ENCODE measurements at regions not wholly inside any gene's neighbourhood (a gene's known extent, or its start where the extent isn't known, plus 50 kb on each side); places are given as distances from the start of the nearest gene placed in this dataset.

DNA sequence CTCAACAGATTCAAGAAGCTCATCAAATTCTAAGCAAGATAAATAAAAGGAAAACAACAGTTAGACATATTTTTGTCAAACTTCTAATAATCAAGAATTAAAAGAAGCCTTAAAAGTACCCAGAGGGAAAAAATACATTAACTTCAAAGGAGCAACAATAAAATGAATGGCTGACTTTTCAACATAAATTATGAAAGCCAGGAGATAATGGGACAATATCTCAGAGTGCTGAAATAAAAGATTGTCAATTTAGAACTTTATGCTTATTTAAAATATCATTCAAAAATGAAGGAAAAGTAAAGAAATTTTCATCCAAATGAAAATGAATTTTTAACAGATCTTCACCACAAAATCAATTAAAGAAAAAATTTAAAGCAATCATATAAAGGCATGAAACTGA, 108.5 kb upstream of the IL6 start:
- no peak for DNase-seq

DNA sequence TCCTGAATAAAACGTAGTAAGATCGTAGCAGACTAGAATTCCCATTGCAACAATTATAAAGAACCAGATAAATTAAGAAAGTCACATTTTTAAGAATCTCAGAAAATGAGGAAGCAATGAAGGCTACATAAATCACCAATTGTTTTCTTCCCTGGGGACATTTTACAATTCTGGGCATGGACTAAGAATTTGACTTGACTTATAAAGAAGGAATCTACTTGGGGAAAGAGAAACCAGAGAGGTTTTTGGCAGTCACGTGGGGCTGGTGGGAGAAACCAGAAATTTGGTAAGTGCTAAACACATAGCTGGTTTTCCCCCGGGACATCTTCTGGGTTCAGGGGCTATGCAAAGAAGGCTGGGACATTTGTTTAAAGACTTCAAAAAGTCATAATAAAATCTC, 109.8 kb upstream of the IL6 start:
- DNase-seq, result no peak

DNA sequence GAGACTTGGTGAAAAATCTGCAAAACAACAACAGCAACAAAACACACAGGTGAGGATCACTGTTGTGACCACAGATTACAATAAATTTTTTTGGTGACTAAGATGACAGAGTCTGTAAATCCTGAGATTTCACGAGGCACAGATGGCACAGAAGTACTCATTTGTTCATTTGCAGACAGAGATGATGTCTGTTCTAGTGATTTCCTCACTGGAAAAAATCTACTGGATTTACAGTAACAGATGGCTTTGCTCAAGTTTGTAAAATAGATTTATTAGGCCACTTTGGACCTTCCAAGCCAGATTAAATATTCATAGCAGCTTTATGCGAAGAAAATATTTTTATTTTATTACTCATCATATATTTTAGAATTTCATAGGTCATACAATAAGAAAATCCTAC, 113.5 kb upstream of the IL6 start:
- no peak for DNase-seq

DNA sequence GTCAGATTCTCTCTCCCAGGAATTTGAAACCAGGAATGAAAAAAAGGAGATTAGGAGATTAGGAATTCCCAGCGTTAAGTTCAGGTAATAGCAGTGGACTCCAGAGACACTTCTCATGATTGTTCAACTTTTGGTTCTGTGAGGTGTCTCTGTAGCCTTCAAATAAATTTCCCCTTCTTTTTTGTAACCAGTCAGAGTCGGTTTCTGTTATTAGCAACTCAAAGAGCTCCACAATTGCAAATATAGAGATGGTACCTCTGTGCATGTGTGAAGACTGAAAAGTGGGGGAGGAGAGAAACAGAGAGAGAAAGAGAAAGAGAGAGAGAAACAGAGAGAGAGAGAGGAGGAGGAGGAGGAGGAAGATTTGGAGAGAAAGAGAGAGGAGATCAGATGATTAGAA, 112.8 kb upstream of the STEAP1B start:
- no peak for DNase-seq

DNA sequence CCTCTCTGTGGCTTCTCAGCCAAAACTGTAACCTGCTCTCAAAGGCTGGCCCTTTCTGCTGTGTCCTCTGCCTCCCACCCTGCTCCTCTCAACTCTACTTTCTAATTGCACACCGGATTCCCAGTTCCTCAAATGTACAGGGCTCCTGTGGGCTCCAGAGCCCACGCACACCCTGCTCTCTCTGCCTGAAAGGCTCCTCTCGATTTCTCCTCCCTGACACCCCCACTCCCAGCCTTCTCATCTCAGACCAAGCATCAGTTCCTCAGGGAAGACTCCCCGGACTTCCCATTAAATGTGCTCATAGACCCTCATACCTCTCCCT, 111.7 kb upstream of the STEAP1B start:
- no peak for DNase-seq

DNA sequence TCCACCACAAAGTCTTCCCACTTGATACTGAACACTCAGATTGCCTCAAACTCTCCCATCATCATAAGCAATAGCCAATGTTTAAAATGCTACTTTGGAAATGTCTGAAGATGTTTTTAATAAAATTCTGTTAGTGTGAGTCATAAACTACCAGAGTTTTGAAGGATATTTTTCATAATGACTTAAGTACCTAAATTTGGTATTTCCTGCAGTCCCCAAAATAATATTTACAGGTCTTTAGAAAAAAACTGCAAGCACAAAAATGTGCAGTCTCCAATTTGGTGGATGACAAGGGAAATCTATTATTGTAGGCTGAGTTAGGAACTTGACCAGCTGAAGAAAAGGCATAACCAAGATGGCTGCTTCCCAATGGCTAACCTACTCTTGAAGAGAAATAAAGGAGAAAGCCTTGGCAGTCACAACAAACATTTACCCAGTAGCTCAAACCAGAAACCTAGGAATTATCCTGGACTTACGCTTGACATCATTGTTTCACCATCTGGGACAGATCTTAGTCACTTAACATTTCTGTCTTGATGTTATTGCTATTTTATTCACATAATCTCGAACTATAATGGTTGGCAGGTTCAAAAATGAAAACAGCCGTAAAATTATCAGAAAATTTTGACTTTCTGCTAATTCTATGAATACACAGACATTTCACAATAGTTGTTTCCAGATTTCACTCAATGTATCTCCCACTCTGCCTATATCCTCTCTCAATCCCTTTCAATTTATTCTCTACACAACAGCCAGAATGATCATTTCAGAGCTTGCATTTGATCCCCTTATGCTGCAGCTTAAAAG, 111.2 kb upstream of the STEAP1B start:
- no peak for DNase-seq

DNA sequence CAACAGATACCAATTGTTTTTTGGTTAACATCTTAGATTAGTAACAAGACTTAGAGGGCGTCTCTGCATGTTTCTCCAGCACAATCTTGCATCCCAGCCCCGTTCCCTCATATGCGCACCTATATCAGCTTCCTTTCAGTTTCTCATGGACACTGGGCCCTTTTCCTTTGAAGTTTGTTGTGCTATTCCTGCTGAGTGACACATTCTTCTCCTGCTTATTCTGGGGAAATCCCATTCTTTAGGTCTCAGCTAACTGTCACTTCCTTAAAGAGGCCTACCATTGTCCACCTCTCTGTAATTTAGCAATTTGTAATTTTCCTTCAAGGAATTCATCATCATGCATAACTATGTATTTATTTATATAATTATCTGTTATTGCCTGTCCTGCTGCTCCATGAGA, 110.3 kb upstream of the STEAP1B start:
- DNase-seq, result no peak

DNA sequence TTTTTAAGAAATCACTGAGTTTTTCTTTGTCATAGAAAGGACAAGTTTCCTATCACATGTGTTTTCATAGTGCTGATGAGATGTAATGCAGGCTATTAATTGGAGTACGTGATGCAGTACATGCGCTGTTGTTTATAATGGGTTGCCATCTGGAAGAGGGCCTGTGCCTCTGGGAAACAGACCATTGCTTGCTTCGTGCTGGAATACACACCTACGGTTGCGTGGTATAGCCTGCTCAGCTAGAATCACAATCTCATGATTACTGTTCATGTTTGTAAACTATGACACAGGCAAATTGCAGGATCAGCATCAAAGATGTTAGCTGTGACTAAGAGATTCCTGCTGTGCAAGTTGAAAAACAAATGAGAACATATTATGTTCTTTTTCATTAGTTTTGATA, 107.2 kb upstream of the STEAP1B start:
- no peak for DNase-seq

DNA sequence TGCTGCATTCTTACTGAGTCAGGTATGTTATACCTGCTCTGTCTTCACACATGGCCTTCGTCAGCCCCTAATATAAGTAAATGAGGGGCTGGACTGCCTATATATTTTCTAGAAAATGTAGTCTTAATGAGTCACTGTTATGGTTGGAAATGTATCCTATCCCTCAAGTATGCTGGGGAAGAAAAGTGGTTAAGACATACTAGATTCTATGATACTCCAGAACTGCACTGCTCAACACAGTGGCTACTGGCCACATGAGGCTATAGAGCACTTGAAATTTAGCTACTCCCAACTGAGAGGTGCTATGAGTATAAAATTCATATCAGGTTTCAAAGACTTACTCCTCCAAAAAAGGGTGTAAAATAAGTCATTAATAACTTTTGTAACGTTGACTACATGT, 104.3 kb upstream of the STEAP1B start:
- no peak for DNase-seq

DNA sequence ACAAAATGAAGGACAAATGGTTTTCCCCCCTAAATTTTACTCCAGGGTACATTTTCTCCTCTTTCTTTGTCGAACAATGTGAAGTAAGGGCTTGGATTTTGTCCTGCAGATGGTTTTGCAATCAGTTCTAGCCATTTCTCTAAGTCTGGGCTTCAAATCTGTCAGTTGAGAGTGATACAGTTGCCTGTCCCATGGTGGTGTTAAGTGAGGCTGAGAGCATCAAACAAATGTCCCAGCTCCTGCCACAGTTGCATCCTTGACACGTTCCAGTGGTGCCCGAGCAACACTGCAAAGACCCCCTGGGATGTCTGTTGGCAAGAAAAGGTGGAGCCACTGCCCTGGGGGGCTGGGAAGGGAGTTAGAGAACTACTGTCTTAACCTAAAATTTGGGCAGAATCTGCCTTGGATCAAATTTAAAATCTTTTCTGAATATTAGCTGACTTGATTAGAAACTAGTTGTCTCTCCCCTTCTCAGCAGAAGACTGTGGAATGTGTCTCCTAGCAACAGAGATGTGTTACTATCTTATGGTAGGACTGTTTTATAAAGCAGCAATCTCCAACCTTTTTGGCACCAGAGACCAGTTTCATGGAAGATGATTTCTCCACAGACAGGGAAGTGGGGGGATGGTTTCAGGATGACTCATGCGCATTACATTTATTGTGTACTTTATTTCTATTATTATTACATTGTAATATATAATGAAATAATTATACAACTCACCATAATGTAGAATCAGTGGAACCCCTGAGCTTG, 102.0 kb upstream of the STEAP1B start:
- no peak for DNase-seq

DNA sequence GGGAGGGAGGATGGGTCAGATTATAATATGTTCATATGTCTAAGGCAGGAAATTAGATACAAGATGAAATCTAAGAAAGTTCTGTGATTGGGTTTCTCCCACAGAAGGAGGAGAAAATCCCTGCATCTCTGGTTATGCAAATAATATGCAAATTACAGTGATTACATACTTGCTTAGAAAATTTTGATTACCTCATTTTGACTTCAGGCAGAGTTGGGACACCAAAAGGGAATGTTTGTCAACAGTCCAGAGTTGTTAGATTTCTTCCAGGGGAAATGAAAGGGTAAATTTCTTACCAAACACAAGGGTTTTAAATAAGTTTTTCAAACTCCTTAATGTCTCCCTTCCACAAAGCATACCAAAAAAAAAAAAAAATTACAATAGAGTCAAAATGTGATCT, 101.4 kb upstream of the STEAP1B start:
- no peak for DNase-seq

DNA sequence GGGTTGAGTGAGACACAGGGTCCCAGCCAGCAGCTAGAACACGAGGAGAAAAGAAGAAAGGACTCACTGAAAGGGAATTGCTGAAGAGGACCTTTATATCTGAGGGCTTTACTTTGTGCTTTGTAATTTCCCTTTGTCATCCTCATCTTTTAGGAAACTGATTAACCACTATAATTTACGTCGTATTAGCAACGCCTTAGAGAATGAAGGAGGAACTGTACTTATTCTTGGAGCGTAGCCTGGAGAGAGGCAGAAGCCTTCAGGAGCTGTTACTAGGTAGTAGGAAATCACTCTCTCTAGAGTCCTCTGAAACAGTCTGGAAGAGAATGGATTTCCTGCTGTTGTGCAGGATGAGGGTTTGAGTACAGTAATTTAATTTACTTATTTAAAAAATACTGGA, 101.0 kb upstream of the STEAP1B start:
- no peak for DNase-seq

DNA sequence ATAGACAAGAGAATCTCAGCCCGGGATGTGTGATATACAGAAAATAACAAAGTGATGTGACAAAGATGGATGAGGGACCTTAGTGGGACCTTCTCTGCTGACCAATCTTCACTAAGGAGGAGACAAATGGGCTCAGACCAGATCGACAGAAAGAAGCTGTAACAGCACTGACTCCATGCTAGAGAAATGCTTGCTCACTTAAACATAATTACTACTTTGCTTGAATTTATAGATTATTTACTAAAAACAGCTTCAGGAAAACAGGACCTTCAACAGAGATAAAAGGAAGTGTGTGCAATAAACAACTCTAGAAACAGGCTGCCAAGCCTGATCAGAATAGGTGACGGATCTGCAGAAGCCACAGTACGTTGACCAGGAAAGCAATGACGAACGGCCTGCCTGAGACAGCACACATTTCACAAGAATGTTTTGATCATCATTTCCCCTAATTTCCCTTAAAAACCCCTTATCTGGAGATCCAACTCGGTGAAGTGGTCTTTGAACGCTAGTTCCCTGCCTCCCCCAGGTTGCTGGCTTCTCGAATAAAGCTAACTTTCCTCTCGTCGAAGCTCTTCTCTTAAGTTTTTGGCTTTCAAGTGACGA, 98.4 kb upstream of the STEAP1B start:
- DNase-seq, result no peak

DNA sequence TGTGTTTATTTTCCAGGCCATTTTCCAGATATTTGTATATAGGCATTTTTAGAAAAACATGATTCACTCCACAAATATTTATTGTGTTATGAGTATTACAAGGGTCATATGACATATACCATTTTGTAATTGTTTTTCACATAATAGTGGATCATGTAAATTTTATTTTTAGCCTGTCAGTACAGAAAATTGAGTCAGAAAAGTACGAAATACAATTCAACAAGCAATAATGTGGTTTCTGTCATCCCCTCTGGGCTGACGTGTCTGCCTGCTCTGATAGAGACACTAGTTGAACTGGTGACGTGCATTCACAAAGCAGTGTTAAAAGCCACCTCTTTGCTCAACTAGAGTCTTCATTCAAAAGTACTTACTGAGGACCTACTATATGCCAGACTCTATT, 97.9 kb upstream of the STEAP1B start:
- DNase-seq, result no peak

DNA sequence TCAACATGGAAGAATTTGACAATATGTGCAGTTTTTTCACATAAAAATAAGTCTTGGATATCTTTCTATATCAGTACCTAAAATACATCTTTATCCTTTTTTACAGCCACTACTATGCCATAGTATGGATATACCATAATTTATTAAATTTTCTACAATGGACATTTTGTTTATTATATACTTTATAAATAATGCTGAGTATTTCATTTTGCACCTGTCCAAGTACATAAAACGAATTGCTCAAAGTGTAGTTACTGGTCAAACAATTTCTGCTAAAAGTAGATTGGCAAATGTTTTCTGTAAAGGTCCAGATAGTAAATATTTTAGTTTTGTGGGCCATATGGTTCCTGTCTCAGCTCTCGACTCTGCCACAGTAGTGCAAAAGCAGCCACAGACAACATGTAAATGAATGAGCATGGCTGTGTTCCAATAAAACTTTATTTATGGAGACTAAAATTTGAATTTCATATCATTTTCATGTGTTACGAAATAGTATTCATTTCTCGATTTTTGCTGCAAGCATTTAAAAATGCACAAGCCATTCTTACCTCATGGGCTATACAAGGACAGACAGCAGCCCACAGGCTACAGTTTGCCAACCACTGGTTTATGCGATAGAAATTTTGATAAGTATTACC, 96.9 kb upstream of the STEAP1B start:
- DNase-seq, result no peak

DNA sequence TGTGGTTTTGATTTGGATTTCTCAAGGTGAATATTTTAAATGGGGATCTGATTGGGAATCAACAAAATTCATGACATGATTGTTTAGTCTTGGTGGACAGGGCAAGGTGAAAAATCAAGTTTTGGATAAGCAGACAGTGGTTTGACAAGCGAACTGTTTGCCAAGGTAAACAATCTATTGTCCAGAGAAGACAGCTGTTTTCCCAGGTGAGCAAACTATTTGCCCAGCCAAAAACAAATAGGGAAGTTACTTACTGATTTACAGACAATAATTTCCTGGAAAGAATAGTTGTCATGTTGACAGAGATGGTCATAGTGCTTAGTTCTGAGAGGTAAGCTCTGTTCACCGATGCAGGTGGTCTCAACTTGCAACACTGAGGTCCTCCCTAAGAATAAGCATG, 94.0 kb upstream of the STEAP1B start:
- no peak for DNase-seq

DNA sequence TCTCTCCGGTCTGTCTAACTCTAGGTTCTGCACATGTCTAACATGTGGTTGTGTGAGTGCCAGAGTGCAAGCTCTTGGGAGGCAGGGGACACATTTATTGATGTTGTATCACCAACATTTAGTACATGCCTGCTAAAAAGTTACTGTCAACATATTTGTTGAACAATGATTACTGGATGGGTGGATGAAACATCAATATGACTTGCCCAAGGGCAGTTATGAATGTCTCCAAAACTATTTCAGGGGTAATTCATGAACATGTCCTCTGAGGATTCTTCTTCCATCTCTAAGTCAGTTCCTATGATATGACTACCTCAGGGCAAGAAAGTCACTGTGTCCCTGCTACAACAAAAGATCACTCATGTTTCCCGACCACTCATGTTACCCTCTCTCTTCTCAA, 91.3 kb upstream of the STEAP1B start:
- no peak for DNase-seq

DNA sequence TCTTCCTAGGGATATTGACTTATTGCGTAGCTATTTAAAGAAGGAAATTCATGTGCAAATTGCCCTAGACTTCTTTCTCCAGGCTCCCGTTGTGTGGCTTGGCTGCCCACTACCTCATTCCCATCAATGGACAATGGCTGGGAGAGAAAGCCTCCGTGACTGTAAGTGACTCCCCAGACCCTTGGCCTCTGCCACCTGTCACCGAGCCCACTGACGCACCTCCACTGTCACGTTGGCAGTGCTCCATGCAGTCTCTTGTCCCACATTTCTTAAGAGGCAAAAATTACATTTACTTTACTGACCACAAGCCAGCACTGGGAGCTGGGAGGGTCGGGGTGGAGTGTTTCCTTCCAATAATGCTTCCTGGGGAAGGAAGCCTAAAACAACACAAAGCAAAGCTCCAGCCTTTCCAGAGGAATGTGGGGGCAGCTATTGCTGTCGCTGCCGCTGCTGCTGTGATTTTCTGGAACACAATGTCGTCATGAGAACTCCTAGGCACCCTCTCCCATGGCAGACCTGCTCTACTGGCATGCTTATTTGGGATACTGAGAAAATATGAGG, 89.7 kb upstream of the STEAP1B start:
- DNase-seq, result no peak

DNA sequence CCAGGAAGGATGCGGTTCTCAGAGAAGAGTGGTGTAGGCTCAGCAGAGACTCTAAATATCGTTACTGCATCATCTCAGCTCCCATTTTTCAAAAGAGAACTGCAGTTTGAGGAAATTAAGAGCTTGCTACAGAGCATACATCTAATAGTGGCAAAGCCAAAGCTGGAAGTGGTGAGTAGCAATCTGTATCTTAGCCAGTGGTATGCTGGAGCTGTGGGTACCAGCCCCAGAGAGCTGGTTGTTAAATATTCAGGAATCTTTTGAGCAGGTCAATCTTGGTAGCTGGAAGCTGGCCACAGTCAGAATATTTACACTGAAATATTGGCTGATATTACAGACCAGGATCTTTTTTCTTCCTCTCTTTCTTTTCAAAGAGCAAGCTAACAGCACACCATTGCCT, 88.4 kb upstream of the STEAP1B start:
- DNase-seq, result no peak

DNA sequence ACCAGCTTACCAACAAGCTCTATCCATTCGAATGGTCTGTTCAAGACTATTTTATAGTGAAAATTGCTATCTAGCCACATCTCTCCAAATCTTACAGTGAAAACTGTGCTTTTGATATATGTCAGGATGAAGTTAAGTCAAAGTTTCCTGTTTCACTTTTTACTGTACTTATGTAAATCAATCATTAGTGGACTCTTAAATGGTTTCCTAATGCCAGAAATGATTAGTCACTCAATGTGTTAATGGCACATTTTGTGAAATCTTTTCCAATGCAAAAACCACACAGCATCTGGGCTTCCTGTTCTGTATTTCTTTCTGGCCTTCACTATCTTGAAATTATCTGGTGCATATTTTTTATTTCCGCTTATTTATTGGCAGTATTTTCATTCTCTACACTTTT, 87.3 kb upstream of the STEAP1B start:
- no peak for DNase-seq

DNA sequence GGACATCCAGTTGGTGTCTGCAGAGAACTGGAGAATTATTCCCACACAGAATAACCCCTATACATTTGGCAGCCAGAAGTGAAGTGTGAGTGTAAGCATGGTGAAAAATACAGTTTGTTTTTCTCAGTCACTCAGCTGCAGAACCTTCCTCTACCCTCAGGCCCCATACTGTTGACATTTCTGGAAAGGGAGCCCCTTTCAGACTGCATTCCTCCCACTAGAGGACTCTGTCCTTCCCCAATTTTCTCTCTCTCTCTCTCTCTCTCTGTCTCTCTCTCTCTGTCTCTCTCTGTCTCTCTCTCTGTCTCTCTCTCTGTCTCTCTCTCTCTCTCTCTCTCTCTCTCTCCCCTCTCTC, 86.8 kb upstream of the STEAP1B start:
- DNase-seq, result no peak

DNA sequence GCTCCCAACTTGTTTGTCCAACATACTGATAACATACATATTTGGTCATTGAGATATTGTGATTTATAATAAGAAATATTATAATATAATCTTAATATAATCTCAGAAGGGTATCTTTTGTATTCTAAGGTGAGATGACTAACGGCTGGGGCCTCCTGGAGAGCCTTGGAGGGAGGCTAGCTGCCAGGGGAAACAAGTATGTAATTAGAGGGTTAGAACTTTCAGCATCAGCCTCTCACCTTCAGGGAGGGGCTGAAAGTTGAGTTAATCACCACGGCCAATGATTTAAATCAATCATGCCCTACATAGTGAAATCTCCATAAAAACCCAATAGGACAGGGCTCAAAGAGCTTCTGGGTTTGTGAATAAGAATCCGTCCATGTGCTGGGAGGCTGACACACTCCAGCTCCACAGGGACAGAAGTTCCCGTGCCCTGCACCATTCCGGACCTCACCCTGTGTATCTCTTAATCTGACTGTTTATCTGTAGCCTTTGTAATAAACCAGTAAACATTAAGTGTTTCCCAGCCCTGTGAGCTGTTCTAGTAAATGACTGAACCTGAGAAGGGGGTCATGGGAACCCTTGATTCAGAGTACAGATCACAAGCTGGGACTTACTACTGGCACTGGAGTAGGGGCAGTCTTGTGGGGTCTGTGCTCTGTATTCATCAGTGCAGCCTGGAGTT, 86.3 kb upstream of the STEAP1B start:
- DNase-seq, result no peak

DNA sequence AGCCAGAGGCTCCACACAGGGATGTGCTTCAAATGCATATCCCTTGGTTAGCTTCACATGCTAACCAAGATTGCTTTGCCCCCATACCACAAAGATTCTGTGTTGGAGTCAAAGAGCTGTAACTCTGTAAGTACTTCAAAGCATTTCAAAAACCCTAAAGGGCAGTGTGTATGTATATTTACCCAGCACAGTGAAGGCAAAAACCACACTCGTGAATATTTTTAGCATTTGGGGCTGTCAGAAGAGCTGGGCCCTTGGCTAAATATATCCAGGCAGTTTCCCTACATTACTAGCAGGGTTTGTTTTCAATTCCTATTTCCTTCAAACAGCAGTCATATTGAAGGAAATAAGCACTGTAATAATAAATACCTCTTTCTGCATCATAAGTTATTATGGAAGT, 84.2 kb upstream of the STEAP1B start:
- no peak for DNase-seq
